8988T (cell line): ENCODE measurements at regions not wholly inside any gene's neighbourhood (a gene's known extent, or its start where the extent isn't known, plus 50 kb on each side); places are given as distances from the start of the nearest gene placed in this dataset.
"Not testable (repeated sequence)": the region's sequence is repeated elsewhere in the genome, so short reads cannot be mapped to it uniquely, and the experiment has no call there.

ENCODE experiments used
- DNase-seq: peaks from one replicate; pipeline ENCODE4 v3.0.0; 2011

GRCh38 chr3:28575746-28576613, 227.4 kb upstream of the AZI2 start:
- no peak for DNase-seq

GRCh38 chr3:28576614-28577200, 228.1 kb upstream of the AZI2 start:
- DNase-seq = no peak

GRCh38 chr3:28577941-28578500, 229.4 kb upstream of the AZI2 start:
- DNase-seq = no peak

DNA sequence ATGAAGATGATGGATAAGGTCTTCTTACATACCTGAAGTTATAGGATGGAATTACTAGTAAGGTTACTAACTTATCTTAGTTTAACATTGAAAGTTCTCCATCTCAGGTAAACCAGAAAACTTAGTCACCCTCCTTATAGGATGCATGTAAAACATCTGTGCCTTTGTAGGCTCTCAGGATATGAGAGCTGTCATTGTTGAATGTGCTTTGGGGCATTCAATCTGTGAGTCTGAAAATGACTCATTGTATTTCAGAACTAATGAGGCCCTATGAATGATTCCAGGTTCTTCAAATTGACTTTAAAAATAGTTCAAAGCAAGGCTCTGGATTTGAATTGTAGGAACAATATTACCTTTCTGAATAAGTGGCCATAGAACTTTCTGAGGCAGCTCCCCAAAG, 237.7 kb upstream of the AZI2 start:
- DNase-seq = no peak

GRCh38 chr3:28587723-28588122, 239.1 kb upstream of the AZI2 start:
- DNase-seq = no peak

DNA sequence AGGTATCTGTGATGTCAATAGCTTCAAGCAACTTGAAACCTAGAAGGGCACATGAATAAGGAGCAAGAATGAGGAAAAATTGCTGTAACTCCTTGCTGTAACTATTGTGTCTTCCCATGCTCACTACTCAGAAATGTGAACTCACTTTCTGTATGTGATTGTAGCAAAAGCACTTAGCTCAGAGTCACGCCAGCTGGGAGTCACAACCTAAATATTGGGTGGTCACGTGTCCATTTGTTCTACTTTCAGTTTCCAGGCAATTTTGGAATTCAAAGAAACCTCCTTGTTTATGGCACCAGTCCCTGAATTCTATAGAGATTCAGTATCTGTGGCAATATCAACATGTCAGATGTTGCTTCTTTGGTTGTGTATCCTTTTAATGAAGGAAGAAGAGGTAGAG, 241.6 kb upstream of the AZI2 start:
- DNase-seq = no peak

GRCh38 chr3:28590860-28591259, 242.2 kb upstream of the AZI2 start:
- no peak for DNase-seq

- DNase-seq = no peak
Observed at GRCh38 chr3:28595372-28595771, 246.7 kb upstream of the AZI2 start.

DNA sequence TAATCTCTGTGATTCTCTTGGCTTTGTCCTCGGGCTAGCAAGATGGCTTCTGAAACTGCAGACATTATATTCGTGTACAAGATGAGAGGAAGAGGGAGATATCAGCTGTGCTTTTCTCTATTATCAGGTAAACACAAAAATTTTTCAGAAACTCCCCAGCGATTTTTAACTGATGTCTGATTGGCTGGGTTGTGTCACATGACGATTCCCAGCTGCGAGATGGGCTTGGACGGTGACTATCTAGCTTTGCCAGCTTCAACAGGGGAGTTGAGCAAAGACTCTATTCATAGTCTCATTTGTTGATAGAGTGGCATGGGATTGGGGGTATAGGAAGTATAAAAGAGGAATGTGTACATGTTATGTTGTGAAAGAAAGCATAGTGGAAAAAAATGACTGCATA, 248.8 kb upstream of the AZI2 start:
- DNase-seq = no peak

GRCh38 chr3:28598165-28598564, 249.5 kb upstream of the AZI2 start:
- no peak for DNase-seq

GRCh38 chr3:28601291-28601690, 252.7 kb upstream of the AZI2 start:
- DNase-seq = no peak

- DNase-seq = no peak
Observed at GRCh38 chr3:28606283-28606682, 257.7 kb upstream of the AZI2 start.

DNA sequence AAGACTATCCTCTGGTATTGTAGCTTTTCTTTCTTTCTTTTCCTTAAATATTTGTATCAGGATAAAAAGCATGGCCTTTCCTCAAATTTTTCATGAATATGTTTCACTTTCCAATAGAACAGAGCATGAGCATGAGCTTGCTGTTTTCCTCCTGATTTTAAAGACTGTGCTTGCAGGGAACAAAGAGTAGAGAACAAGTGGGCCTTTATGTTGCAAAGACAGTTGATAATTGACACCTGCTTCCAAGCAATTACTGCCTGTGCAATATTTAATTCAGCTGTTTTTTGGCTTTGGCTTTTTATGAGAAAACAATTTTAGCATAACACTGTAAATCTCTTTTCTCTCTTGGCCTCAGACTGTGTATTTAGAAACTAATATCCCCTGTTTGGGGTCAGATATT, 263.6 kb upstream of the AZI2 start:
- no peak for DNase-seq

- no peak for DNase-seq
Observed at GRCh38 chr3:28613511-28614106, 265.0 kb upstream of the AZI2 start.

DNA sequence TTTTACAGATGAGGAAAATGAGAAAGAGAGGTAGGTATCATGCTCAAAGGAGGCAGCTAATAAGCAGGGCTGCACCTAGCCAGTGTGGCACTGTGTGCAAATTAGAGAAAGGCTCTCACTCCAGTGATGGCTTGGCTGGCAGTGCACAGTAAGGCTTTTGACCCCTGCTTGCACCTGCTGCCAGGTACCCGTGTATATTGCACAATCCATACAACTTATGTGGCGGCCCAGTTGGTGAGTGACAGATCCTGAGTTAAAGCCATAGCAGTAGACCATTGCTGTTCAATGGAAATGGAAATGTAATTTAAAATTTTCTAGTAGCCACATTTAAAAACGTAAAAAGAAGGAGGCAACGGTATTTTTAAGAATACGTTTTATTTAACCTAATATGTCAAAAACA, 266.4 kb upstream of the AZI2 start:
- no peak for DNase-seq

DNA sequence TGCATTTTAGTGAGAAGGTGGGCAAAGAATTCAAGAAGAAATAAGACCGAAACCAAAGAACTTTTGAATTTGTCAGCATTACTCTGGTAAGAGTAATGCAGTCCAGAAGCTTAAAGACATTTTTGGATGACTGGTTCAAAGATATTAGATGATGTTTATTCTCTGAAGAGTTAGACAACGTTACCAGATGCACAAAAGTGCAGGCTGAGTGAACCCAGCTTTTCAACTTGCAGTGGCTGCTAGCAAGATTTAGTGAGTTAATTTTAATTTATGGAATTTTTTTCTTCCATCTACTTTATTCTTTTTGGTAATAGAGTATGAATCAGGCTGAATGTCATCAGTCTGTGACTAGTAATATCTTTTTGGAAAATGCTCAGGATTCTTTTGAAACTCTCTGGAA, 267.3 kb upstream of the AZI2 start:
- no peak for DNase-seq

DNA sequence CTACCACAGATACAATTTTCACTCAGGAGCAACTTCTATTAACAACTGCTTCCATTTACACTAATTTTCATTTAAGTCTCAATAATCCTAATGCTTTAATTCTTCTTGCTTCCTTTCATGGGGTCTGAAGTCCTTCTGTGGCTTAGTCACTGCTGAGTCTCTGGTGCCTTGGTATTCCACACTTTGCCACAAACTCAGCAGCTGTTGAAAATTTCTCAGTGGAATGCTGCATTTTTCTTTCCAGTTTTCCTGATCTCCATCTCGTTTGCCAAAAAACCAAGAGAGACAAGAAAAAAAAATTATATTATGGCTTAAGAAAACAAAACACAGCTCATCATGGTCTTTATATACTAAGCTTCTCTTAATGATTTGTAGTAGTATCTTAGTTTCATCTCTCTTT, 269.2 kb upstream of the AZI2 start:
- DNase-seq = no peak

- no peak for DNase-seq
Observed at GRCh38 chr3:28623106-28623505, 274.5 kb upstream of the AZI2 start.

GRCh38 chr3:28624084-28624483, 275.5 kb upstream of the AZI2 start:
- DNase-seq = no peak

DNA sequence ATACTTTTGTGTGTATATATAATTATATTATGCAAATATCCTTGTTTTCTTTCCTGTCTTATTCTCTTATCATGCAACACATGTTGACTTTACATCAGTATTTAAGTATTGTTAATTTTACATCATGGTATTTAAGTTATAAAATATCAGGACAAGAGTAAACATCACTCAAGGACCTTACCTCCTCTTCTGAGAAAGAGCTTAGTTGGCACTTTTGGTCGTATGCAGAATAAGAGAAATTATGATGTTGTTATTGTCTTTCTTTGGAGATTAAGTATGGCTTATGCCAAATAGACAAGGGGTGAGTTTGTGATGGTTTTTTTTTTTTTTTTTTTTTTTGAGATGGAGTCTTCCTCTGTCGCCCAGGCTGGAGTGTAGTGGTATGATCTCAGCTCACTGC, 279.2 kb upstream of the AZI2 start:
- not testable (repeated sequence) for DNase-seq

GRCh38 chr3:28634019-28634418, 285.4 kb upstream of the AZI2 start:
- DNase-seq = no peak

- no peak for DNase-seq
Observed at GRCh38 chr3:28637742-28638141, 289.1 kb upstream of the AZI2 start.

- no peak for DNase-seq
Observed at GRCh38 chr3:28645149-28645548, 296.5 kb upstream of the AZI2 start.

DNA sequence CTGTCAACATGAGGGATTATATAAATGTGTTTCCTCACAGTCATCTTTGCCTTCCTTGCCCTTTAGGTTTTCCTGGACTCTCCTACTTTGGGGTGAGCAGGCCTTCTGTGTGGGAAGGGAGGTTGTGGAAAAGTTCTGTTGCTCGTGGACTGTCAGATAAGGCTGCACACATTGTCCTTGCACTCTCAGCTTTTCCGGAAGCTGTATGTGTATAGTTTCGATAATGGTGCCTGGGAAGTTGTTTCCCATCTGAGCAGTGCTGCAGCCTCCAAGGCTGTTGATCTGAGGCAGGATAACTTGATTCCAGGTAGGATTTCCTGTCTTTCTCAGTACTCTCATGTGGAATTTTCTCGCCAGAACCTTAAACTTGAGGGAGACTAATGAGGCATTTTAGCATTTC, 297.8 kb upstream of the AZI2 start:
- DNase-seq = no peak
